Right lobe of liver (tissue), 6 donors: ENCODE measurements at regions not wholly inside any gene's neighbourhood (a gene's known extent, or its start where the extent isn't known, plus 50 kb on each side); places are given as distances from the start of the nearest gene placed in this dataset.

Source experiments
- ATAC-seq, 4 donors: fragments of 200-7000 bp; cut with Tn5 transposase; one replicate each; pipeline ENCODE4 v1.9.1; 2020; ENCODE audit warnings: mild to moderate bottlenecking in 4 of 4, moderate library complexity in 4 of 4
- DNase-seq, 3 donors: peaks; one replicate each; pipeline ENCODE4 v3.0.0-alpha.2; 2020
- H3K27ac ChIP-seq, 3 donors: fragments of 200-600 bp; one replicate each; pipeline ENCODE4 v1.8.0; 2022
- H3K27me3 ChIP-seq, 2 donors: fragments of 200-600 bp; one replicate each; pipeline ENCODE4 v1.8.0; 2022
- H3K36me3 ChIP-seq, 4 donors: fragments of 200-600 bp; sonication (generic) in 1 of 4; one replicate each; pipeline versions ENCODE4 v1.5.1 to v1.8.0; 2017 to 2022; ENCODE audit warnings: control low read depth in 1 of 4
- H3K4me1 ChIP-seq, 4 donors: fragments of 200-600 bp; sonication (generic) in 1 of 4; one replicate each; pipeline versions ENCODE4 v1.5.1 to v1.8.0; 2017 to 2022; ENCODE audit warnings: control low read depth in 1 of 4
- H3K4me3 ChIP-seq, 3 donors: fragments of 200-600 bp; one replicate each; pipeline ENCODE4 v1.8.0; 2022
- H3K9me3 ChIP-seq, 4 donors: fragments of 200-600 bp; sonication (generic) in 1 of 4; one replicate each; pipeline versions ENCODE4 v1.5.1 to v1.8.0; 2017 to 2022; ENCODE audit warnings: control low read depth in 1 of 4
- POLR2A ChIP-seq: fragments of 450-650 bp; IDR thresholded peaks from one replicate; pipeline ENCODE4 v1.6.1; 2017; ENCODE audit warnings: antibody characterized with exemption, mild to moderate bottlenecking
- WGBS: methylation state at CpG from one replicate; pipeline ENCODE4 v1.1.6; 2018; ENCODE audit warnings: low coverage, low lambda C conversion rate; ENCODE audit not compliant: insufficient coverage; ENCODE audit errors: missing lambda C conversion rate; 5-methylcytosine and 5-hydroxymethylcytosine counted together
- intact Hi-C, 2 donors: fragments of 100-400 bp; cut with DNase I; formaldehyde crosslinking; loops; one replicate each; pipeline versions ENCODE4 v1.11.2 to v1.14.1; 2022
- TF ChIP-seq, protein P1 (sequence below), 4 donors: fragments of 200-600 bp in 3 of 4; fragments of 450-650 bp in 1 of 4; IDR thresholded peaks; one replicate each; pipeline versions ENCODE4 v1.5.1 to v1.8.0; 2016 to 2022; ENCODE audit warnings: antibody characterized with exemption in 4 of 4, mild to moderate bottlenecking in 2 of 4
- donor health status: DM: no; HTN: yes; CAD: no.
- donor health status: DM: no; HTN: no; CAD: no.
- donor health status: DM: no; HTN: no; CAD: no.
- donor health status: DM: no; HTN: yes; CAD: no.
- donor health status: DM: no; HTN: yes; CAD: no.

DNA sequence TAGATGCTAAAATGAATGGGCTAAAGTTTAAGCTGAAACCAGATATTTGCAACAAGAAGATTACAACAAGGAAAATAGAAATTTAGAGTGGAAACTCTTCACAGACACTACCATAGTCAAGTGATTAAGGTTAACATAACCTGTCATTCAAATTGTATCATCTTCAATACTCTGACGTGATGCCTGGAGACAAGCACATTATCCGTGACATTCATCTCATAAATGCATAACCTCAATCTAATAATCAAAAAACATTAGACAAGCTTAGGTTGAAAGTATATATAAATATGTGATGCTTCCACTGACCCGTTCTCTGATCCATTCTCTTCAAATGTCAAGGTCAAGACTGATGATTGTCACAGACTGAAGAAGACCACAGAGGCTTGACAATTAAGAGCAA is 263.8 kb upstream of the MEOX2 start:
- ATAC-seq: no peak
- 70% methylated on average over 3 of the region's 3 CpGs for WGBS
- no peaks in the 10 kb centered on the region for H3K36me3 ChIP-seq
- intact Hi-C loops: no loop called here
- no peak overlapping the region for H3K4me3 ChIP-seq
- H3K4me1 ChIP-seq: no peaks in the 10 kb centered on the region
- H3K27me3 ChIP-seq: no peaks in the 10 kb centered on the region
- no peak overlapping the region for H3K27ac ChIP-seq
- DNase-seq: no peak
- no peaks in the 10 kb centered on the region for H3K9me3 ChIP-seq
- no peak for TF ChIP-seq POLR2A
- TF ChIP-seq, protein P1, sequence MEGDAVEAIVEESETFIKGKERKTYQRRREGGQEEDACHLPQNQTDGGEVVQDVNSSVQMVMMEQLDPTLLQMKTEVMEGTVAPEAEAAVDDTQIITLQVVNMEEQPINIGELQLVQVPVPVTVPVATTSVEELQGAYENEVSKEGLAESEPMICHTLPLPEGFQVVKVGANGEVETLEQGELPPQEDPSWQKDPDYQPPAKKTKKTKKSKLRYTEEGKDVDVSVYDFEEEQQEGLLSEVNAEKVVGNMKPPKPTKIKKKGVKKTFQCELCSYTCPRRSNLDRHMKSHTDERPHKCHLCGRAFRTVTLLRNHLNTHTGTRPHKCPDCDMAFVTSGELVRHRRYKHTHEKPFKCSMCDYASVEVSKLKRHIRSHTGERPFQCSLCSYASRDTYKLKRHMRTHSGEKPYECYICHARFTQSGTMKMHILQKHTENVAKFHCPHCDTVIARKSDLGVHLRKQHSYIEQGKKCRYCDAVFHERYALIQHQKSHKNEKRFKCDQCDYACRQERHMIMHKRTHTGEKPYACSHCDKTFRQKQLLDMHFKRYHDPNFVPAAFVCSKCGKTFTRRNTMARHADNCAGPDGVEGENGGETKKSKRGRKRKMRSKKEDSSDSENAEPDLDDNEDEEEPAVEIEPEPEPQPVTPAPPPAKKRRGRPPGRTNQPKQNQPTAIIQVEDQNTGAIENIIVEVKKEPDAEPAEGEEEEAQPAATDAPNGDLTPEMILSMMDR (IDR thresholded peaks at IDR 0.05): no peak

- H3K36me3 ChIP-seq: no peaks in the 10 kb centered on the region
- WGBS: 70% methylated on average over 2 of the region's 2 CpGs
- H3K4me1 ChIP-seq: no peaks in the 10 kb centered on the region
- no peak overlapping the region for H3K4me3 ChIP-seq
- H3K27me3 ChIP-seq: no peaks in the 10 kb centered on the region
- intact Hi-C loops: no loop called here
- H3K9me3 ChIP-seq: no peaks in the 10 kb centered on the region
- H3K27ac ChIP-seq: no peak overlapping the region
- no peak for ATAC-seq
- TF ChIP-seq POLR2A: no peak
- TF ChIP-seq, protein P1 (IDR thresholded peaks at IDR 0.05): no peak
- no peak for DNase-seq
Measured at GRCh38 chr7:15947754-15948153, 261.3 kb upstream of the MEOX2 start.

GRCh38 chr7:15938115-15938514 is 251.6 kb upstream of the MEOX2 start:
- H3K27ac ChIP-seq: no peak overlapping the region
- ATAC-seq (no peak), DNase-seq (no peak)
- H3K9me3 ChIP-seq: no peaks in the 10 kb centered on the region
- intact Hi-C loops: no loop called here
- no peaks in the 10 kb centered on the region for H3K36me3 ChIP-seq
- H3K27me3 ChIP-seq: no peaks in the 10 kb centered on the region
- H3K4me1 ChIP-seq: no peaks in the 10 kb centered on the region
- no peak overlapping the region for H3K4me3 ChIP-seq
- TF ChIP-seq, protein P1 (IDR thresholded peaks at IDR 0.05): no peak

- no peak for TF ChIP-seq POLR2A
- TF ChIP-seq, protein P1 (IDR thresholded peaks at IDR 0.05): no peak
- no peak for ATAC-seq
- Histone ChIP-seq H3K9me3 (no peaks in the 10 kb centered on the region), H3K4me1 (no peaks in the 10 kb centered on the region), H3K27ac (no peak overlapping the region), H3K36me3 (no peaks in the 10 kb centered on the region), H3K4me3 (no peak overlapping the region), H3K27me3 (no peaks in the 10 kb centered on the region)
- no peak for DNase-seq
- intact Hi-C loops: no loop called here
Measured at GRCh38 chr7:15937571-15937970, 251.1 kb upstream of the MEOX2 start.

GRCh38 chr7:15936991-15937390 is 250.5 kb upstream of the MEOX2 start:
- TF ChIP-seq, protein P1 (IDR thresholded peaks at IDR 0.05): no peak
- TF ChIP-seq POLR2A: no peak
- DNase-seq: no peak
- Histone ChIP-seq H3K4me1 (no peaks in the 10 kb centered on the region), H3K36me3 (no peaks in the 10 kb centered on the region), H3K9me3 (no peaks in the 10 kb centered on the region), H3K4me3 (no peak overlapping the region), H3K27me3 (no peaks in the 10 kb centered on the region), H3K27ac (no peak overlapping the region)
- WGBS: 76% methylated on average over 2 of the region's 2 CpGs
- intact Hi-C loops: no loop called here
- ATAC-seq: no peak
